Ectodermal cell (in vitro differentiated cells): ENCODE measurements at regions not wholly inside any gene's neighbourhood (a gene's known extent, or its start where the extent isn't known, plus 50 kb on each side); places are given as distances from the start of the nearest gene placed in this dataset.

ENCODE experiments used
- H3K27ac ChIP-seq: 2 replicates; pipeline ENCODE4 v1.7.0; 2013; ENCODE audit warnings: mild to moderate bottlenecking, low read depth, low read length; ENCODE audit not compliant: insufficient read depth, poor library complexity, severe bottlenecking
- H3K27me3 ChIP-seq: 2 replicates; pipeline ENCODE4 v1.7.0; 2013; ENCODE audit warnings: mild to moderate bottlenecking, low read length; ENCODE audit not compliant: insufficient read depth, control insufficient read depth, poor library complexity, severe bottlenecking
- H3K36me3 ChIP-seq: one replicate; pipeline ENCODE4 v1.7.0; 2013; ENCODE audit warnings: low read length; ENCODE audit not compliant: control insufficient read depth, insufficient read depth
- H3K4me1 ChIP-seq: one replicate; pipeline ENCODE4 v1.7.0; 2013; ENCODE audit warnings: low read length; ENCODE audit not compliant: control insufficient read depth, insufficient read depth
- H3K4me3 ChIP-seq: 2 replicates; pipeline ENCODE4 v1.7.0; 2013; ENCODE audit warnings: low read depth, low read length, control low read depth; ENCODE audit not compliant: insufficient read depth
- H3K9me3 ChIP-seq: 2 replicates; pipeline ENCODE4 v1.7.0; 2013; ENCODE audit warnings: mild to moderate bottlenecking, low read length, moderate library complexity; ENCODE audit not compliant: control insufficient read depth
- WGBS, 2 experiments: methylation state at CpG; one replicate each; pipeline ENCODE4 v1.1.7; 2013; ENCODE audit warnings: missing lambda C conversion rate in 2 of 2; 5-methylcytosine and 5-hydroxymethylcytosine counted together

DNA sequence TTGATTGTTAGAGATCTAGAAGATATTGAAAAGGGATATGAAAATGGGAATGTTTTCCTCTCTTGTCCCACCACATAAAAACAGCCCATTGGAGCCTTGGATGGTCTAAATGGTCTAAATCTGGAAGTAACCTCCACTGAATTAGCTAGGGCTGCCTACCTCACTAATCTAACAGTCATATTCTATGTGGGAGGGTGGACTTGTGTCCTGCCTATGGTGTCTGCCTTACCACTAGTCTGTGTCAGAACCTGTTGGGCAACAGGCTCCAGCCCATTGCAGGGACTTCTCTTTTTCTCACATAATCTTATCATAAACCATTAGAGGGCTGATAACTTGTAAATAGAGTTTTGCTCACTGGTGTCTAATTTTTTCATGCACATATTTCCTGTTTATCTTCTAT, 548.8 kb upstream of the CDH18 start:
- no peaks in the 10 kb centered on the region for H3K27me3 ChIP-seq
- H3K4me3 ChIP-seq: no peak overlapping the region
- no peaks in the 10 kb centered on the region for H3K9me3 ChIP-seq
- no peak overlapping the region for H3K27ac ChIP-seq
- H3K4me1 ChIP-seq: no peaks in the 10 kb centered on the region
- no peaks in the 10 kb centered on the region for H3K36me3 ChIP-seq

DNA sequence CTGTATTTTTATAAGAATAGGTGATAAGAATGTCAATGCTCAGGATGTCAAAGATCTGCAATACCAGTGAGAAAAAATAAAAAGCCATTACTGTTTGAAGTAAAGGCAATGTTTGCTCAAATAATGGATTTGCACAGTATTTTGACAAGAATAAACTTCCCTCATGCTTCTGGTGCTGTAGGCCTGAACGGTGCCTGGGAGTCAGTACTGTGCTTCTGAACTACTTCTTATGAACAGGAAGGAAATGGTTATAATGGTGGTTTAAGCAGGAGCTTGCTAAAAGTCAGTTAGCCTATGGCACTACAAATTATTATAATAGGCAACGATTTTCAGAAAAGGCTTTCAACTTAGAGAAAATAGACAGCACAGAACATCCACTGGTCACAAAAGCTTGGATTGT, 548.3 kb upstream of the CDH18 start:
- no peaks in the 10 kb centered on the region for H3K4me1 ChIP-seq
- WGBS, 2 experiments: 84 to 94% methylated on average over 2 of the region's 2 CpGs
- H3K27ac ChIP-seq: no peak overlapping the region
- no peaks in the 10 kb centered on the region for H3K27me3 ChIP-seq
- H3K36me3 ChIP-seq: no peaks in the 10 kb centered on the region
- H3K9me3 ChIP-seq: no peaks in the 10 kb centered on the region
- H3K4me3 ChIP-seq: no peak overlapping the region

- H3K9me3 ChIP-seq: no peaks in the 10 kb centered on the region
- no peaks in the 10 kb centered on the region for H3K36me3 ChIP-seq
- no peak overlapping the region for H3K4me3 ChIP-seq
- no peaks in the 10 kb centered on the region for H3K27me3 ChIP-seq
- H3K4me1 ChIP-seq: no peaks in the 10 kb centered on the region
- WGBS, 2 experiments: 91 to 92% methylated on average over 1 of the region's 1 CpG
- H3K27ac ChIP-seq: no peak overlapping the region
Measured at GRCh38 chr5:20528471-20528870, 540.5 kb upstream of the CDH18 start.

DNA sequence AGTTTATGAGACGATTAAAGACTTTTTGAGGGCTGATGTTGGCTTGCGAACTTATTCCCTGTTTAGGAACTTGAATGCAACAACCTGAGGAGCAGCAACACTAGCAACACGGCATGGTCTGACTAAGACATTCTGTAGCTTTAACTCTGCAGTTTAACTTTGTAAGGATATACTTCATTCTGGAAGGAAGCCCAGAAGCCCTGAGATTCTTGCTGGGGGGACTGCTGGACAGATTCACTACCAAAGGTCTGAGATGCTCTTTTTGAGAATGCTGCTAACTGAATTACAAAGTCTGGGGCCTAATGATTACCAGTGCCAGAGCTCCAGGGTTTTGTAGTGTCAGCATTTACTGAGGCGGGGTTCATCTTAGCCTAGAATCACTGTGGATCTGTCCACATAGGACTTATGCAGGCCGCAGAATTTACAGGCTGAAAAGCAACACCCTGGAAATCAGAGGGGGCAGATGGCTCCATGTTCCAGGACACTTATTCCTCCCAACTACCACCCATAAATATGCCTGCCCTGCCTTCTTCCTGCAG, 537.1 kb upstream of the CDH18 start:
- WGBS, 2 experiments: 93 to 96% methylated on average over 5 of the region's 5 CpGs
- no peaks in the 10 kb centered on the region for H3K4me1 ChIP-seq
- no peaks in the 10 kb centered on the region for H3K9me3 ChIP-seq
- H3K4me3 ChIP-seq: no peak overlapping the region
- H3K27me3 ChIP-seq: no peaks in the 10 kb centered on the region
- H3K27ac ChIP-seq: no peak overlapping the region
- no peaks in the 10 kb centered on the region for H3K36me3 ChIP-seq

DNA sequence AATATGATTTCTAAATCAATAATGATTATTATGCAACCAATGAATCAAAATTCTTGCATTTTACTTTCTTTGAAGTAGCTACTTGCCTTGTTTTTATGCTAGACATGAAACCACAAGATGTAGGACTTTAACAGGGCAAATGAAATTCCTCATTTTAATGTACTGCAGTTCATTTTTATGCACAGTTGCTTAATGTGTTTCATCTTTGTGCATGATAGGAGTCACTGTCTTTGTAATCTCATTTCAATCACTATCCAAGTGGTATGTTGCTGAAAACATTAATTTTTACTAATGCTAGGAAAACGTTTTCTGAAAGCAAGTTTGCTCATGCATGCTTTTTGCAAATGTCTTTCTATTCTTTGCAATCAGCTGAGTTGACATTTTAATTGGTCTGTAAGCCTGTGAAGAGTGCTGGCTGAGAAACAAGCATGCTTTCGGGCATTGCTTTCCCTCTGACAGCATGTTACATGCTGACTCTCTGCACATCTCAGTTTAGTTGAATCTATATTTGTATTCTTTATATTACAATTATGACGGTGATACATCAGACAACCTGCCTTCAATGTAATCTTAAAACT, 535.0 kb upstream of the CDH18 start:
- Histone ChIP-seq H3K4me1 (no peaks in the 10 kb centered on the region), H3K27me3 (no peaks in the 10 kb centered on the region), H3K27ac (no peak overlapping the region), H3K4me3 (no peak overlapping the region), H3K36me3 (no peaks in the 10 kb centered on the region), H3K9me3 (no peaks in the 10 kb centered on the region)
- 59 to 80% methylated on average over 1 to 3 of the region's 3 CpGs for WGBS, 2 experiments

- 94 to 100% methylated on average over 2 of the region's 4 CpGs for WGBS, 2 experiments
- no peaks in the 10 kb centered on the region for H3K4me1 ChIP-seq
- H3K36me3 ChIP-seq: no peaks in the 10 kb centered on the region
- no peaks in the 10 kb centered on the region for H3K27me3 ChIP-seq
- no peaks in the 10 kb centered on the region for H3K9me3 ChIP-seq
- H3K4me3 ChIP-seq: no peak overlapping the region
- no peak overlapping the region for H3K27ac ChIP-seq
Measured at GRCh38 chr5:20515606-20516005, 527.6 kb upstream of the CDH18 start.

- no peak overlapping the region for H3K4me3 ChIP-seq
- H3K27me3 ChIP-seq: no peaks in the 10 kb centered on the region
- WGBS, 2 experiments: 85 to 87% methylated on average over 4 of the region's 4 CpGs
- no peaks in the 10 kb centered on the region for H3K4me1 ChIP-seq
- H3K36me3 ChIP-seq: no peaks in the 10 kb centered on the region
- H3K27ac ChIP-seq: no peak overlapping the region
- no peaks in the 10 kb centered on the region for H3K9me3 ChIP-seq
Measured at GRCh38 chr5:20514145-20514544, 526.1 kb upstream of the CDH18 start.

DNA sequence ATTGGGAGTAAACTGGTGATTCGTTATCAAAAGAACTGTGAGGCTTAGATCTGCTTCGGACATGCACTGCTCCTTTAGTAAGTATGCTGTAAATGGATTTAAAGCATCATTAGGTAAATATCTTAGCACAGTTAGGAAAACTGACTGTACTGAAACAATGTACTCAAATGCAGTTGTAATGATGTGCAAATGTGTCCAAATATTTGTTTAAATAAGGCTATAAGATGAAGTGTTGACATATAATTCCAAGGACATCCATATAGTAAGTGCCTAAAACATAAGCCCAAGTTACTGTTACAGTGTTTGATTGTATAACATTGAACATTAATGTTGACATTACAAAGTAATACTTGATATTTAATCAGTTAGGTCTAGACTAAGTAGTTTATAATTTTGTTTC, 512.5 kb upstream of the CDH18 start:
- Histone ChIP-seq H3K27me3 (no peaks in the 10 kb centered on the region), H3K9me3 (no peaks in the 10 kb centered on the region), H3K4me1 (no peaks in the 10 kb centered on the region), H3K36me3 (no peaks in the 10 kb centered on the region), H3K4me3 (no peak overlapping the region), H3K27ac (no peak overlapping the region)
- 86 to 90% methylated on average over 2 of the region's 2 CpGs for WGBS, 2 experiments

- Histone ChIP-seq H3K4me1 (no peaks in the 10 kb centered on the region), H3K4me3 (no peak overlapping the region), H3K27me3 (no peaks in the 10 kb centered on the region), H3K9me3 (no peaks in the 10 kb centered on the region), H3K27ac (no peak overlapping the region), H3K36me3 (no peaks in the 10 kb centered on the region)
- WGBS, 2 experiments: 87 to 89% methylated on average over 2 to 3 of the region's 3 CpGs
Measured at GRCh38 chr5:20498926-20499325, 510.9 kb upstream of the CDH18 start.

- Histone ChIP-seq H3K27me3 (no peaks in the 10 kb centered on the region), H3K4me3 (no peak overlapping the region), H3K4me1 (no peaks in the 10 kb centered on the region), H3K27ac (no peak overlapping the region), H3K9me3 (no peaks in the 10 kb centered on the region), H3K36me3 (no peaks in the 10 kb centered on the region)
- whole genome bisulfite sequencing, 2 experiments: 89% methylated on average over 1 of the region's 1 CpG; no CpG with 5 or more reads in 1 of the 2 experiments
Measured at GRCh38 chr5:20498102-20498501, 510.1 kb upstream of the CDH18 start.

DNA sequence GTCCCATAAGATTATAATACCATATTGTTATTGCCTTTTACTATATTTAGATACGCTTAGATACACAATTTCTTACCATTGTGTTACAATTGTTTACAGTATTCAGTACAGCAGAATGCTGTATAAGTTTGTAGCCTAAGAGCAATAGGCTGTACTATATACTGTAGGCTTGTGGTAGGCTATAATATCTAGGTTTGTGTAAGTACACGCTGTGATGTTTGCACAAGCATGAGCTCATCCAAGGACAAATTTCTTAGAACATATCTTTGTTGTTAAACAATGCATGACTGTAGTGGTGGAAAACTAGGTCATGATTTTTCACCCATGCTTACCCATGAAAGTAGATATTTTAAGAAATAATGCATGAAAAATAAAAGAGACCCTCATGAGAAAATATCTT, 509.4 kb upstream of the CDH18 start:
- Histone ChIP-seq H3K4me3 (no peak overlapping the region), H3K9me3 (no peaks in the 10 kb centered on the region), H3K27me3 (no peaks in the 10 kb centered on the region), H3K4me1 (no peaks in the 10 kb centered on the region), H3K36me3 (no peaks in the 10 kb centered on the region), H3K27ac (no peak overlapping the region)
- 91 to 100% methylated on average over 1 of the region's 2 CpGs for WGBS, 2 experiments
